NOMO-1 (cell line): ENCODE measurements at regions not wholly inside any gene's neighbourhood (a gene's known extent, or its start where the extent isn't known, plus 50 kb on each side); places are given as distances from the start of the nearest gene placed in this dataset.
"Not testable (repeated sequence)": the region's sequence is repeated elsewhere in the genome, so short reads cannot be mapped to it uniquely, and the experiment has no call there.

ENCODE experiments used
- DNase-seq, 2 experiments: peaks; one replicate each; lab custom pipeline; 2025; ENCODE audit not compliant: unreplicated experiment in 2 of 2; lab: John Stamatoyannopoulos, UW

GRCh38 chr4:45004326-45004725 is 278.0 kb upstream of the GNPDA2 start:
- no peak for DNase-seq

GRCh38 chr4:44996276-44996845 is 270.0 kb upstream of the GNPDA2 start:
- no peak for DNase-seq

GRCh38 chr4:44988011-44988410 is 261.7 kb upstream of the GNPDA2 start:
- DNase-seq, result no peak

DNA sequence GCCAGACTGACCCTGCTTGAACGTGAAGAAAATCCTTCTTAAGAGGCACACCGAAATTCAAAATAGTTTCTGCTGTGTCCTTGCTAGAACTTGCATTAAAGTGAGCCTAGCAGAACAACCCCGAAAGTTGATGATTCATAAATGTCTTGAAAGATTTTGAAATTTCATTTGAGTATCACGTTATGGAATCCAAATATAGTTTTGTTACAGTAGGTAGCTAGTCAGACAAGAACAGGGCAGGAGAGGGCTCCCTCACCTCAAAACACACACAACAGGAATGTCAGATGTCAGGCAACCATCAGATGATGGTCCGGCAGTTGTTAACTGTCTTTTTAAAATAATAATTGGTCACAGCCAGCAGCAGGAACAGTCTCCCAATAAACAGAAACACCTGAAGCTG is 259.6 kb upstream of the GNPDA2 start:
- no peak for DNase-seq

- DNase-seq, result no peak
These were observed 258.8 kb upstream of the GNPDA2 start for GRCh38 chr4:44985152-44985551.

DNA sequence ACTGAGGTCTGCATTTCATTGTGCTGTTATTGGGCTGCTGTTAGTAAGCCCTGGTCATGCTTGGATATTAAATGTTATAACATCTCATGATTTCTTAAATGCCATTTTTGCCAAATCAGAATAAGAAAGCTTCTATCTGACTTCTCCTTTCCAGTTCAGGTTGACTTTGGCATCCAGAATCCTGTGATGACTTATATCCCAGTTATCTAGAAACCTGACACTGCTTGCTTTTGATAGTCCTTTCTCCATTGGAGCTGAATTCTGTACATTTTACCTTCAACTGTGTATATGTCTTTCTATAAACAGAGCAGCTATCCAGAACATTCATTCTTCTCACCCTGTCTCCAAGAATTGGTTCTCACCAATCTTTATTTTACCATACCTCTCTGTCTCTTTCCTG is 257.7 kb upstream of the GNPDA2 start:
- DNase-seq, result no peak

GRCh38 chr4:44983083-44983482 is 256.7 kb upstream of the GNPDA2 start:
- no peak for DNase-seq

DNA sequence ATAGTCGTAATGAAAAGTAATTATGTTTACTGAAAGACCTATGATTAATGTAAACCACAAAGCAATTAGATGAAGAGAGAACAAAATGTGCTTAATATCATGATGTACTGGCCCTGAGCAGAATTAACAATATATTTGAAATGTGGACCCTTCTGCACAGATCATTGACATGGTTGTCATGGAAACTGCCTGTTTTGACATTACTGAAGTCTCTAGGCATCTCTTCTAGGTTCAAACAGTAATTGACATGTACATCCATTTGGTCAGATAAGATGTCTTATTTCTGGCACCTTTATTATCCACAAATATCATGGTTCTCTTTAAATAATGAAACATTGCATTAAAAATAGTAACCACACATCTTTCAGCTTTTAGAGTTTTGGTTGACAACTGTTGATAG is 251.7 kb upstream of the GNPDA2 start:
- no peak for DNase-seq

DNA sequence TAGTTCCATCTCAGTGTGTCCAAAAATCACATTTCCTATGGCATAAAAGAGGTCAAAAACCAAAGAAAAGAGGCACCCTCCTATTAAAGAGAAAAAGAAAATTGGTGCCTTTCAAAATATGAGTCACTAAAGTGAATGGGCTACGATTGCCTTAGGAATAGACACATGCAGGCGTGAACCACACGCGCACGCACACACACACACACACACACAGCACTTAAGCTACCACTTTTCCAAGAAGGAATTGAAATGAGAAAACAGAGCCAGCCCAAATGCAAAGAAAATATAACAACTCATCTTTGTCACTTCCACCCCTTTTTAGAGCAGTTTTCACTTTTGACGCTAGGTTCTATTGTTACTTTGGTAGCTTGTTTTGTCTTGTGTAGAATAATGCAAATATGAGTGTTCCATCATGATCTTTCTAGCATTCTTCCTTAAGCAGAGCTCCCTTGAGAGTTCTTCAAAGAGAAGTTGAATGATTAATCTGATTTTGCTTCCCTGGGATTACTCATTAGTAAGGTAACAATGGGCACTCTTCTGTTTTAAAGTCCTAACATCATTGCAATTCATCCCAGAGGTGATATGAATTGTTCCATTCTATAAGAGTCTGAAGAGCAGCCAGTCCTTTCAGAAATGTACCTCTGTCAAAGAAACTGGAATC is 239.2 kb upstream of the GNPDA2 start:
- no peak for DNase-seq

DNA sequence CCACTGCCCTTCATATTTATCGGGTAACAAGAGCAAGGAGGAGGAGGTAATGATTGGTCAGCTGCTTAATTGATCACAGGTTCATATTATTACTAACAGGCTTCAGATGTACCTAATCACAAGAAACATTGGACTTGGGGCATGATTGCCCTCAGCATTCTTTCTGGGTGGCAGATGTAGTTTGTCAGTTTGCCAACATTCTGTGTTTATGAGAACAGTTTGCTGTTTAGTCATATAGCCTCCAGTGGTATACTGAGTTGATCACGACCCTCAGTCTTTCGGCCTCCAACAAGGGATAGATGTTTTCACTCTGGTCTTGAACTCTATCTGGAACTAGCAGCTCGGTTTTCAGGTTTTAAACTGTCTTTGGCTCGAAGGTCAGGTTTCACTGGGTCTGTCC is 237.7 kb upstream of the GNPDA2 start:
- not testable (repeated sequence) for DNase-seq

- no peak for DNase-seq
These were observed 234.8 kb upstream of the GNPDA2 start for GRCh38 chr4:44961001-44961755.

DNA sequence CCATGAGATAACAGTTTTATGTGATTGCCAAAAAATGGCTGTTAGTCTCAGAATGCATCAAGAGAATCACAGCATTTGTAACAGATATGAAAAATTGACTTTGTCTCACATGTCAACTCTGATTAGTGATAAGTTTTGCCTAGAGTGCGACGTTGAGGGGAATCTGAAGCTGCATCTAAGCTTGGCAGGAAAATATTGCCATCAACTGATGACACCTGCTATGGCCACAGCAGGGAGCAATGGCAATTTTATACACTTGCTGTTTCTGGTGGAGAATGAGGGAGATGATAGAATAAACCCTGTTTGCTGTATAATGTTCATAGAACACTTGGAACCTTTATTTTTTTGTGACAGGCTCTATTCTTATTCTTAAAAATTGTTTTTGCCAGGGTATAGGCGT is 205.4 kb upstream of the GNPDA2 start:
- no peak for DNase-seq

DNA sequence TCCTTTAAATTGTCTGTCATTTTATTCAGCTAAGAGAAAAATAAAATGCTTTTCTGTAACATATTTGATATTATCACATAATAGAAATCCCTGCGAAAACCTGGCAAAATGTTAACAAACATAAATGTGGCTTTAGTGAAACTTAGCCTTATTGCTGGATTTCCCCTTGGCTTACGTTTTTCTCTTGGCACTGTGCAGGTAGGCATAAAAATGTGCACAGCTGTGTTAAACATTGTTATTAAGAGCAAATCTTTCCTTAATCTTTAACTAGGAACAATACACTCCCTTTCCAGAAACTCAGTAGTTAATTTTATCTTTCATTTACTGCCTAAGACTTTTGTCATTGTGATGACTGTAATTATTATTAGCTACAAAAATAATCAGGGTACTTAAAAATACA is 202.4 kb upstream of the GNPDA2 start:
- no peak for DNase-seq

GRCh38 chr4:44927399-44928380 is 201.3 kb upstream of the GNPDA2 start:
- DNase-seq, result peak; percentile 3 to 50

DNA sequence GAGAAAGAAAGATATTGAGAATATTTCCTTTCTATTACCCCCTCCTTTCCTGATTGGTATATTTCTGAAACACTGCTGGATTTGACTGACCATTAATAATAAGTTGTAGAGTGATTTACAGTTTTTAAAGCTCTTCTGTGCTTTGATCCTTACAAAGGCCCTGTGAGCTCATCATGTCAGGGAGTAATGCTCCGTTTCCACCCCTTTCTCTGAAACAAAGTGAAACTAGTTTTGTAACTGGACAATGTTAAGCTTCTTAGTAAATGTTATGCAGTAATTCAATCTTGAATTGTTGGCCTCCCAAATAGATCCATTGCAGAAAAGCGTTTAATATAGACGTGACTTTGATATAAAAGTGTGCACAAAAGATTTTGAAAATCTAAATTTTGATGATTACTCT is 190.1 kb upstream of the GNPDA2 start:
- DNase-seq, result peak; percentile 15 to 55

- no peak for DNase-seq
These were observed 188.4 kb upstream of the GNPDA2 start for GRCh38 chr4:44914748-44915147.

DNA sequence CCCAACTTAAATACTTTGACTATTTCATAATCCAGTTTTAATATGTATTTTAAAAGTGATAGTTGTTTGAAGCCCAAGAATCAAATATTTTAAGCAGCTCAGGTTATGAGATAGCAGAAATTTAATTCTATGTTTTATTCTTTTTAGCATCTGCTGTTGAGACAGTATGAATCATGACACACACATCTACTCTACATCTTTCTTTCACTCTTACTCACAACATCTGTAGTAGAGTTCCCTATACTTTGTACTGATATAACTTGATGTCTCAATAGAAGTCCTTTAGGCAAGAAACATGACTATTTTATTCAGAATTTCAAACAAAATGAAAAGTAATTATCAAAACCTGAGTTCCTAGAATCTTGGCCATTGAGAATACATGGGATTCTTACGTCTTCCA is 187.9 kb upstream of the GNPDA2 start:
- no peak for DNase-seq

DNA sequence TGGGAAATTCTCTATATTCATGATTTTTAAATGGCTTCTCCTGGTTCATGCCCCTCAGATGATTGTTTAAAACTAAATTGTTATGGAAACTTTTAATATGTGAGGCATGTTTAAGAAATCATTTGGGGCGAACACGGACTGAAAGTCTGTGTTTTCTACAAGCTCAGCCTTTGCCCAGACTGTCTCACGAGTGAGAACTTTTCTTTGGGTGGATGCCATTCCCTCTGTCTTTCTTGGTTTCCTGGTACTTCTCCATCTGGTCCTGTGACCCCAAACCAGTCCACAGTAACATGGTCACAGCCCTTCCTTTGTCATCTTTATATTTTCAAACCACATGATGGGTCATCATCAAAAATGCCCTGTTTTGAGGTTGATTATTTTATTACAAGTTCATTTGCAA is 186.6 kb upstream of the GNPDA2 start:
- no peak for DNase-seq

GRCh38 chr4:44908565-44908964 is 182.2 kb upstream of the GNPDA2 start:
- DNase-seq, result no peak

DNA sequence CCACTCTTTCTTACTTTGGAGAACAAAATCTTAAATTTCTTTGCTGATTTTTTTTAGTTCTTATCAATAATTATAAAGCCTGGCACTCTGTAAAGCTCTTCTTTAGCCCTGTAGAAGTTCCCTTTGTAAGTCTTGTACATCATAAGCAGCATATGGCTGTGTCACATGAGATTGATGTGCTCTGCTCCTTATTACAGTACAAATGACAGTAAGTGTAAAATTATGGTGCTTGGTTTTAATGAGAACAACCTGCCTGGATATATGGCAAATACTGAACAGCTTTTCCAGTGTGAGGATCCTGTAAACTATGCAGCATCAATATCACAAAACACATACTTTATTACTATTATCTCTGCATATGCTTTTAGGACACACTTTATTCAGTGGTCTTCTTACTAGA is 145.9 kb upstream of the GNPDA2 start:
- DNase-seq, result no peak

GRCh38 chr4:44871133-44871532 is 144.8 kb upstream of the GNPDA2 start:
- no peak for DNase-seq
